ENCODE measurements at regions not wholly inside any gene's neighbourhood (a gene's known extent, or its start where the extent isn't known, plus 50 kb on each side); places are given as distances from the start of the nearest gene placed in this dataset.

DNA sequence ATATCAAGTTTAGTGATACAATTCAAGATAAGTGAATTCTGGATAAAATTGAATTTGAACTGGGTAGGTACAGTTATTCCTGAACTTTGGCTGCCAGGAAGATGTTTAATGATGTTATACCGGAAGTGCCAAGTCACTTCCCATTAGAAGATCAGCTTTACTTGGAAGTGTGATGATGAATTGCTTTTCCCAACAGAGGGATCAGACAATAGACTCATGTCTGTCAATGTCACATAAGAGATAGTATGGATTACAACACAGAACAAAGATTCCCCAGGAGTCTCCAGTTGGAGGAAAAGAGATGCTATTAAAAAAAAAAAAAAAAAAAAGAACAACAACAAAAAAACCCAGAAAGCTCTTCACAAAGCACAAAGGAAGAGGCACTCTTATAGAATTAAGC lies 497.9 kb upstream of the EPHA7 start:
- TF ChIP-seq, protein P1, sequence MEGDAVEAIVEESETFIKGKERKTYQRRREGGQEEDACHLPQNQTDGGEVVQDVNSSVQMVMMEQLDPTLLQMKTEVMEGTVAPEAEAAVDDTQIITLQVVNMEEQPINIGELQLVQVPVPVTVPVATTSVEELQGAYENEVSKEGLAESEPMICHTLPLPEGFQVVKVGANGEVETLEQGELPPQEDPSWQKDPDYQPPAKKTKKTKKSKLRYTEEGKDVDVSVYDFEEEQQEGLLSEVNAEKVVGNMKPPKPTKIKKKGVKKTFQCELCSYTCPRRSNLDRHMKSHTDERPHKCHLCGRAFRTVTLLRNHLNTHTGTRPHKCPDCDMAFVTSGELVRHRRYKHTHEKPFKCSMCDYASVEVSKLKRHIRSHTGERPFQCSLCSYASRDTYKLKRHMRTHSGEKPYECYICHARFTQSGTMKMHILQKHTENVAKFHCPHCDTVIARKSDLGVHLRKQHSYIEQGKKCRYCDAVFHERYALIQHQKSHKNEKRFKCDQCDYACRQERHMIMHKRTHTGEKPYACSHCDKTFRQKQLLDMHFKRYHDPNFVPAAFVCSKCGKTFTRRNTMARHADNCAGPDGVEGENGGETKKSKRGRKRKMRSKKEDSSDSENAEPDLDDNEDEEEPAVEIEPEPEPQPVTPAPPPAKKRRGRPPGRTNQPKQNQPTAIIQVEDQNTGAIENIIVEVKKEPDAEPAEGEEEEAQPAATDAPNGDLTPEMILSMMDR (IDR thresholded peaks at IDR 0.05) = no peak
- TF ChIP-seq SIN3A (IDR thresholded peaks at IDR 0.05; ENCODE audit: borderline replicate concordance, insufficient read depth, low read depth, low read length) = no peak
